AML-193 (cell line): ENCODE measurements at regions not wholly inside any gene's neighbourhood (a gene's known extent, or its start where the extent isn't known, plus 50 kb on each side); places are given as distances from the start of the nearest gene placed in this dataset.

Source experiments
- DNase-seq, 2 experiments: peaks; one replicate each; lab custom pipeline; 2025; lab: John Stamatoyannopoulos, UW

DNA sequence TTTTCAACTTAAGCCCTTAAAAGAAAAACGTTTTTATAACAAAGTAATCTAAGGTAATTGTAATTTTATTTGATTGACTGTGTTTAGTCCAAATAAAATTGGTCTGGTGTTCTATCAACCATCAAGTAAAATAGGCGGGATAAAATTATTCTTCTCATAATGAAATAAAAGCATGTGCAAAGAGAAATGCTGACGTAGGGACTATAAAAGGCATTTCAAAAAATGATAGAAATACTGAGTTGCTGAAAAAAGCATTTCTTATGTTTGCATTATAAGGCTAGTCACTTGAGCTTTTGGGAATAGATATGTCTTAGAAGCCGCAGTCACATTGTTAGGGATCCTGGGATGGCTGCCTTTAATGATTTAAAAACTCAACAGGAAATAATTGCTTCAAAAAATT is 608.0 kb upstream of the JAG1 start:
- DNase-seq: no peak

- DNase-seq: no peak
Measured at GRCh38 chr20:11287126-11287525, 613.3 kb upstream of the JAG1 start.

DNA sequence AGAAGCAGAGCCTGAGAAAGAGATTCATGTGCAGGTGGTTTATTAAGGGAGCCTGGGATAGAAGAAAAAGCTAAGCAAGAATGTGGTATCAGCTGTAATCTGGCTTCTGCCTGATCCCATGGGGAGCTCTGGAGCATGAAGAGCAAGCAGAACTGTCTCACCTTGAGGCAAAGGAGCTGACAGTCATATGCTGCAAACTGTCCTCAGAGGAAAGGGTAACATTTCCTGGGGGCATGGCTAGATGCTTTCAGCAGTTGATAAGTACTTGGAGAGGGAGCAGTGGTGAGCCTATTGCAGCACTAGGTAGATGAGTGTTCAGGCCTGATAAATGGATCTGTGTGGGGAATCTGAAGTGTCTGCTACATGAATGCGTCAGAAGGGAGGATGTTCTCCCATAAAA is 621.5 kb upstream of the BTBD3 start:
- no peak for DNase-seq

DNA sequence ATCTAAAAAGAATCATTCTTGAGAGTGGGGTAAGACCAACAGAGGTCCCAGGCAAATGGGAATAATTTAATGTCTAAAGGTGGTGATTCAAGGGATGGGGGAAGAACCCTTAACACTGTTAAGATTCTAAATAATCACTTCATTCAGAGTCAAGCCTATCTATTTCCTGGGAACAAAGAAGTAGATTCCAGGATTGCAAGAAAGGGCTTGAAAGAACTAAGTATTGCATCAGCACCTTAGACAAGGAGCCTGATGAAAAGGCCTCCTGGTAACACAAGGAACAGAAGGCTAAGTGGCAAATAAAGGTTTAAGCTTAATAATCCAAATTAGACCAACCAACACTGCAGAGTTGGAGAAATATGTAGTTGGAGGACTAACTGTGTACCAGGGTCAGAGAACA is 620.7 kb upstream of the BTBD3 start:
- DNase-seq: no peak

GRCh38 chr20:11301699-11302098 is 616.0 kb upstream of the BTBD3 start:
- DNase-seq: no peak

- DNase-seq: no peak
Measured at GRCh38 chr20:11302436-11302835, 615.3 kb upstream of the BTBD3 start.

DNA sequence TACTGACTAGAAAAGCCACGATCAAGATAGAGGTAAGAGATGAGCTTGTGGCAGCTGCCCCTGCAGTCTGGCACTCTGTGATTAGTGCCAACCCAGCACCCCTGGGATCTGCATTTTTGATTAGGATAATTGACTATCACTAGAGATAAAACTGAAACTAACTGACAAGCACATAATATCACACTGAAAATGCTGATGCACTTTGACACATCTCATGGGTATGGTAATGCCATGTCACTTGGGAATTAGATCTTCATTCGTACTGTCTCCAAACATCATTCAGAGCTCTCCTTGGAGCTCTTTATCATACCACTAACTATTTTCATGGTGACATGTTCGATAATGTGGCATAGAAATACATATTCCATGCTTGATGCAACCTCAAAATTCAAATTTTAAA is 612.9 kb upstream of the BTBD3 start:
- DNase-seq: no peak

DNA sequence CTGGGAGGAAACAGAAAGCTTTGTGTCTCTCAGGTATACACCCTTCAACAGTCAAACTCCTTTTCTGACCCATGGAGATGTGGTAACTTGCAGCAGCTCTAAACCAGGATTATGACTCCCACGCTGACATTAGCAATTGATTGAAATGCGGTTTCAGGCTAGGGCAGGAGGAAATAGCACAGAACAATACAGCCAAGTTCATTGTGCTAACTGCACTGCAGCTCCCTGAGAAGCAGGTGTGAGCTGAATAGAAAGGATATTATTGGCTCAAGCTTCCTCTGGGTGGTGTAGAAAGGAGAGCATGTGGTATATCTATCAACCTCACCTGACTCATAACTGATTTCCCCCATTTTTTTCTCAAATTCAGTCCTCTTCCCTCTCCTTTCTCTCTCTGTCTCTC is 612.3 kb upstream of the BTBD3 start:
- no peak for DNase-seq

DNA sequence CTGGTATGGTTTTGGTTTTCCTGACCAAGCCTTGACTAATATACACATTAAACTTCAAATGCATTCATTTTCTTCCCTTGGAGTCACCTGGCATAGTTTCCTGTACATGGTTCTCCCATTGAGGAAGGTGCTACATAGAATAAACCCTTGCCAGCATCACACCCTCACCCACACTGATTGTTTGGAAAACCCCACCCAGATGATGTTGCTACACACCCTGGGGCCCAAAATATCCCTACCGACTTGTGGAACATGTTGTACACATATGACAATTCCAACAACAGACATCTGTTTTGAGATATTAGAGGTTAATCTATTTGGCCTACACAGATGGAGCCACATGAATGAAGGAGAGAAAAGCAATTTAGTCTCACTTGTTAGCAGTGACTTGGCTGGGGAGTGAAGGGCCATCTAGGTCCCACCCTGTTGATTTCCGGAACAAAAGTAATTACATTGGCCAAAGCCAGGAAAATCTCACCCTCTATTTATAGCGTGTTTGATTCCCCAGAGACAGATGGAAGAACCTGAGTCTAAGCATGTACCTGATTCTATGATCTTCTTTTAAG is 606.0 kb upstream of the BTBD3 start:
- DNase-seq: no peak

GRCh38 chr20:11315525-11315924 is 602.2 kb upstream of the BTBD3 start:
- DNase-seq: no peak

GRCh38 chr20:11316244-11316643 is 601.4 kb upstream of the BTBD3 start:
- DNase-seq: no peak

- DNase-seq: no peak
Measured at GRCh38 chr20:11320033-11320432, 597.7 kb upstream of the BTBD3 start.

- no peak for DNase-seq
Measured at GRCh38 chr20:11323816-11324215, 593.9 kb upstream of the BTBD3 start.

DNA sequence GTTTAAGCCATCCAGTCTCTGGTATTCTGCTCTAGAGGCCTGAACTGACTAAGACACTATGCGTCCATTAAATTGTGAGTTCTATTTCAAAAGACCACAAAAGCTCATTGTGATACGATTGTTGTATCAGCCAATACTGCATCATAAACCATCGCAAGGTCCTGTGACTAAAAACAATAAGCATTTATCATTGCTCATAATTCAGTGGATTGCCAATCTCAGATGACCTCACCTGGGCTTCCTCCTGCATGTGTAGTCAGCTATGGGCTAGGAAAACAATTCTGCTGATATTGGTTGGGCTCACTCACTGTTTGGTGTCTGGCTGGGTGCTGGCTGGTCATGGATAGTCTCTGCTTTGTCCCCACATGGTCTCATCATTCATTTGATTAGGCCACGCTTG is 592.7 kb upstream of the BTBD3 start:
- DNase-seq: no peak

- DNase-seq: no peak
Measured at GRCh38 chr20:11328839-11329238, 588.9 kb upstream of the BTBD3 start.

GRCh38 chr20:11329271-11329670 is 588.4 kb upstream of the BTBD3 start:
- no peak for DNase-seq

DNA sequence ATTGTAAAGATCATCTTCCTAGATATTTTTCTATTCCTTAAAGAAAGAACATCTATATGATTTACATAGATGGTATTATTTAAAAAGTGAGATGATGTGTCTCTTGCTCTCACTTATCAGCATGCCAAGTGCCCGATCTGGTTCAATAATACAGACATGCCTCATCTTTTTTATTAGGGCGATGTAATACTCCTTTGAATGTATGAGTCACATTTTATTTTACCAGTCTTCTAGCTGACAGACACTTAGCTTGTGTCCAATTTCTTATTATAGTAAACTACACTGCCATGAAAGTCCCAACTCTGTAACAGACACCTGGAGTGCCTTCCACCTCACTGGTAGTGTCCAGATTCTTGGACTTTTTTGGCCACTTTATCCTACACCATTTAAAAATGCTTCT is 586.6 kb upstream of the BTBD3 start:
- DNase-seq: no peak

DNA sequence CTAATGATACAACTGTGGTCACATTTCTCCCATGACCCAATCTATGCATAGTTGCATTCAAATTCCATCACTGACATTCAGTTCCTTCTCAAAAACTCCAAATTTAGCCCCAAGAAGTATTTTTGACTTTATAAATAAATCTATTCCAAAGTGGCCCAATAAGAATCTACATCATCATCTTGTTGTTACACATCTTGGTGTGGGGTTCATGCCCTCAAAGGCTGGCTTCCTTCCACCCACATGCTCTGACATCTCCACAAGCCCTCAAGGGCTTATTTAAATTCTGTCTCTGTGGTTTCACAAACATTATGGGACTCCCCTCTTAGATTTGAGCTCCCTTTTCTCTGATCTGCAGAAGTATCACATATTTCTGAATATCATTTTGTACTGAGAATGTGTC is 585.3 kb upstream of the BTBD3 start:
- no peak for DNase-seq

DNA sequence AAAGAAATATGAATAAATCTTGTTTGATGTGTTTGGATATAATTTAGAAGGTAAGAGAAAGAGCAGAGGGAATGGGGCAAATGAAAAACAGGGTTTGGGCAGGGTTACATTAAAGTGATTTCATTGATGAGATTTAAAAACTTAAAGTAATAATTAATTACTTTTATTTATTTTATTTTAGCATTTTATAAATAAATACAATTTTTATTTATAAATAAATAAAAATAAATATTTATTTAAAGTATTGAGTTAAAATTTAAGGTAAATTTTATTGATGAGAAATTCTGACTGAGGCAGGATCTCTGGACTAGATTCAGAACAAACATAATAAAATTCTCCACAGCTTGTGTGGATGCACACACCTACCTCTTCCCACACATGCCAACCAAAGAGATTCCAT is 584.1 kb upstream of the BTBD3 start:
- DNase-seq: no peak

- no peak for DNase-seq
Measured at GRCh38 chr20:11337361-11338130, 580.1 kb upstream of the BTBD3 start.

- DNase-seq: no peak
Measured at GRCh38 chr20:11338496-11339306, 579.0 kb upstream of the BTBD3 start.

GRCh38 chr20:11344939-11345338 is 572.8 kb upstream of the BTBD3 start:
- DNase-seq: no peak

DNA sequence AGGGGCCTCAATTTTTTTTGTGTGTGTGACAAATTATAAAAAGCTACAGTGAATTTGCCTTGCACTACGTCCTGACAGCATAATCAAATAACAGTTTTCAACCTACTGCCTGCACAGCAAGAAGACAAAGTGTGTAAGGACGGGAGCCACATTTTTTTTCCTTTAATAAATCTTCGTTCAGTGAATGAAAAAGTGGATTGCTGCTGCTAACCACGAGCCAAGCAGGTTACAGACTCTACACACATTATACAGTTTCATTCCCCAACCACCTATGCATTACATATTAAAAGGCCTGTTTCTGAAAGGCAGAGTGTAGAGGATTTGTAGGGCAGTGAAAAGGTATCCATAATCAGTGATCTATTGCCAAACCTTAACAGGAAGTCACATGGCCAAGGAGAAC is 570.0 kb upstream of the BTBD3 start:
- DNase-seq: no peak
